Gastrocnemius medialis (tissue), 4 donors: ENCODE measurements at regions not wholly inside any gene's neighbourhood (a gene's known extent, or its start where the extent isn't known, plus 50 kb on each side); places are given as distances from the start of the nearest gene placed in this dataset.

Experiments used
- CTCF ChIP-seq, 5 experiments: fragments of 450-650 bp in 3 of 5; fragments of 200-600 bp in 2 of 5; sonication (generic) in 2 of 5; IDR thresholded peaks in 4 of 5; conservative IDR thresholded peaks in 1 of 5; 1 replicate in 4 of 5; 2 replicates in 1 of 5; pipeline ENCODE4 v1.5.1; 2016 to 2019; ENCODE audit warnings: antibody characterized with exemption in 5 of 5, mild to moderate bottlenecking in 3 of 5, moderate library complexity in 3 of 5
- POLR2A ChIP-seq, 2 donors: fragments of 450-650 bp; IDR thresholded peaks; one replicate each; pipeline ENCODE4 v1.6.1; 2017; ENCODE audit warnings: antibody characterized with exemption in 2 of 2, mild to moderate bottlenecking in 2 of 2, moderate library complexity in 2 of 2

DNA sequence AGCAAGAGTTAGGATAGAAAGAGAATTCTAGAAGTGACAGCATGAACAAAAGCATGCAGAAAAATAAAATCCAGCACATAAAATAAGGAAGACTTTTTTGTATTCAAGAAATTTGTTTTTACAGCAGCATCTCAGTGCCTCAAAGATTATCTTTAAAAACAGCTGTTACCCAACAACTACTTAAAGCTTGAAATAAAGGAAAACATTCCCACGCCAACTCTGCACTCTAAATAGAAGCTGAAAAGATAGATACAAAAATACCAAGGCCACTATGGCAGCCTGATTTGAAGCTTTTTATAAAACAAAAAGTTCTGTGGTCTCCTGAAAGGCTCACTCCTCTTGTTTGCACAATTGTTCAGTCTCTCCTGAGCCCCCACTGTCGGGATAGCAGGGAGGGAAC is 83.6 kb upstream of the LRRC55 start:
- no peak for TF ChIP-seq CTCF (IDR thresholded peaks at IDR 0.05 in 4 of 5, conservative IDR thresholded peaks at IDR 0.05 in 1 of 5)
- no peak for TF ChIP-seq POLR2A (IDR thresholded peaks at IDR 0.05)
